Spleen (tissue), 7 donors: ENCODE measurements at regions not wholly inside any gene's neighbourhood (a gene's known extent, or its start where the extent isn't known, plus 50 kb on each side); places are given as distances from the start of the nearest gene placed in this dataset.

Experiments
- POLR2A ChIP-seq, 3 donors: fragments of 450-650 bp; IDR thresholded peaks; one replicate each; pipeline ENCODE4 v1.5.1; 2017; ENCODE audit warnings: antibody characterized with exemption in 3 of 3, mild to moderate bottlenecking in 1 of 3
- TF ChIP-seq, protein P1 (sequence below), 11 experiments: fragments of 200-600 bp in 7 of 11; fragments of 450-650 bp in 4 of 11; sonication (generic) in 4 of 11; IDR thresholded peaks in 8 of 11; conservative IDR thresholded peaks in 3 of 11; 1 replicate in 7 of 11; 2 replicates in 4 of 11; pipeline versions ENCODE4 v1.4.0 to v1.8.0; 2016 to 2021; ENCODE audit warnings: antibody characterized with exemption in 11 of 11, inconsistent platforms in 4 of 11, mild to moderate bottlenecking in 1 of 11
- donor health status: DM: no; HTN: no; CAD: no; lungs with moderate emphysema.
- donor health status: DM: no; HTN: no; CAD: no.
- donor health status: DM: no; HTN: no; CAD: no.

- TF ChIP-seq, protein P1, sequence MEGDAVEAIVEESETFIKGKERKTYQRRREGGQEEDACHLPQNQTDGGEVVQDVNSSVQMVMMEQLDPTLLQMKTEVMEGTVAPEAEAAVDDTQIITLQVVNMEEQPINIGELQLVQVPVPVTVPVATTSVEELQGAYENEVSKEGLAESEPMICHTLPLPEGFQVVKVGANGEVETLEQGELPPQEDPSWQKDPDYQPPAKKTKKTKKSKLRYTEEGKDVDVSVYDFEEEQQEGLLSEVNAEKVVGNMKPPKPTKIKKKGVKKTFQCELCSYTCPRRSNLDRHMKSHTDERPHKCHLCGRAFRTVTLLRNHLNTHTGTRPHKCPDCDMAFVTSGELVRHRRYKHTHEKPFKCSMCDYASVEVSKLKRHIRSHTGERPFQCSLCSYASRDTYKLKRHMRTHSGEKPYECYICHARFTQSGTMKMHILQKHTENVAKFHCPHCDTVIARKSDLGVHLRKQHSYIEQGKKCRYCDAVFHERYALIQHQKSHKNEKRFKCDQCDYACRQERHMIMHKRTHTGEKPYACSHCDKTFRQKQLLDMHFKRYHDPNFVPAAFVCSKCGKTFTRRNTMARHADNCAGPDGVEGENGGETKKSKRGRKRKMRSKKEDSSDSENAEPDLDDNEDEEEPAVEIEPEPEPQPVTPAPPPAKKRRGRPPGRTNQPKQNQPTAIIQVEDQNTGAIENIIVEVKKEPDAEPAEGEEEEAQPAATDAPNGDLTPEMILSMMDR (IDR thresholded peaks at IDR 0.05 in 8 of 11, conservative IDR thresholded peaks at IDR 0.05 in 3 of 11) = no peak
- TF ChIP-seq POLR2A (IDR thresholded peaks at IDR 0.05) = no peak
Observed at GRCh38 chr16:48955837-48956236, 325.8 kb downstream of the CBLN1 start.
